Fibroblast of pulmonary artery (primary cell): ENCODE measurements at regions not wholly inside any gene's neighbourhood (a gene's known extent, or its start where the extent isn't known, plus 50 kb on each side); places are given as distances from the start of the nearest gene placed in this dataset.
"Not testable (repeated sequence)": the region's sequence is repeated elsewhere in the genome, so short reads cannot be mapped to it uniquely, and the experiment has no call there.

Source experiments
- DNase-seq: peaks from one replicate; pipeline ENCODE4 v3.0.0-alpha.2; 2010; ENCODE audit warnings: low read depth
- H3K4me3 ChIP-seq: replicated peaks from 2 replicates; pipeline ENCODE4 v1.5.1; 2011; ENCODE audit warnings: low read depth, mild to moderate bottlenecking, control low read depth, low read length, moderate library complexity
- TF ChIP-seq, protein P1 (sequence below): IDR thresholded peaks from 2 replicates; pipeline ENCODE4 v1.5.1; 2011; ENCODE audit warnings: mild to moderate bottlenecking, control low read depth, low read length, inconsistent platforms; ENCODE audit errors: missing control alignments

DNA sequence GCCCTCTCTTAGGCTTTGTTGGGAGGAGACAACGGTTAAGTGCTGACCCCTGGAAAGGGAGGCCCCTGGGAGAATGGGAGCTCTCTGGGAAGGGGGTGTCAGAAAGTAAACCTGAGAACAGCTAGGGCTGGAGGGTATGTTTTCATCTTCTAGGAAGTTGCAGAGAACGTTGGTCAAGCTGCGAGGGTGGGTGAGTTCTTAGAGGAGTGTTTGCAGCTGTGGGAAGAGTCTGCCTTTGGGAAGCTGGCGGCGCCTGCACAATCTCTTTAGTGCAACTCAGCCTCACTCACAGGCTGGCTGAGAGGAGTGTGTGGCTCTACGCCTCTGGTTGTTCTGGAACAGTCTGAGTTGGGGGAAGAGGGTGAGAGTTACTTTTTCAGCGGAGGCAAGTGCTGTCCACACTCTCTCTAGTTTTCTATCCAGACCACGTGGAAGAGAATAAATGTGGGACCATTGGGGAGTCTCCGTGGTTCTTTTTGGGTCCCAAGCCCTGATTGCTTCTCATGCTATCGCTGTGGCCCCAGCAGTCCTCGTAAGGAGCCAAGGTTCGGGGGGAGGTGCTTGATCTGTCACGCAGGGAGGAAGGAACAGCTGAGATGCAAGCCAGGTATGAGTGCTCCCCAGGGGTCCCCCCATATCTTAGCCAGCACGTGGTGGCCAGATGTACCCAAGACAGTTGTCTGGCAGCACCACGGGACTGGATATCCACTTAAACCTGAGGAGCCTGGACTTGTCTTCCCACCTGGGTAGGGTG lies 237.2 kb downstream of the BUB3 start:
- TF ChIP-seq, protein P1, sequence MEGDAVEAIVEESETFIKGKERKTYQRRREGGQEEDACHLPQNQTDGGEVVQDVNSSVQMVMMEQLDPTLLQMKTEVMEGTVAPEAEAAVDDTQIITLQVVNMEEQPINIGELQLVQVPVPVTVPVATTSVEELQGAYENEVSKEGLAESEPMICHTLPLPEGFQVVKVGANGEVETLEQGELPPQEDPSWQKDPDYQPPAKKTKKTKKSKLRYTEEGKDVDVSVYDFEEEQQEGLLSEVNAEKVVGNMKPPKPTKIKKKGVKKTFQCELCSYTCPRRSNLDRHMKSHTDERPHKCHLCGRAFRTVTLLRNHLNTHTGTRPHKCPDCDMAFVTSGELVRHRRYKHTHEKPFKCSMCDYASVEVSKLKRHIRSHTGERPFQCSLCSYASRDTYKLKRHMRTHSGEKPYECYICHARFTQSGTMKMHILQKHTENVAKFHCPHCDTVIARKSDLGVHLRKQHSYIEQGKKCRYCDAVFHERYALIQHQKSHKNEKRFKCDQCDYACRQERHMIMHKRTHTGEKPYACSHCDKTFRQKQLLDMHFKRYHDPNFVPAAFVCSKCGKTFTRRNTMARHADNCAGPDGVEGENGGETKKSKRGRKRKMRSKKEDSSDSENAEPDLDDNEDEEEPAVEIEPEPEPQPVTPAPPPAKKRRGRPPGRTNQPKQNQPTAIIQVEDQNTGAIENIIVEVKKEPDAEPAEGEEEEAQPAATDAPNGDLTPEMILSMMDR = no peak
- no peak overlapping the region for H3K4me3 ChIP-seq
- DNase-seq = no peak

DNA sequence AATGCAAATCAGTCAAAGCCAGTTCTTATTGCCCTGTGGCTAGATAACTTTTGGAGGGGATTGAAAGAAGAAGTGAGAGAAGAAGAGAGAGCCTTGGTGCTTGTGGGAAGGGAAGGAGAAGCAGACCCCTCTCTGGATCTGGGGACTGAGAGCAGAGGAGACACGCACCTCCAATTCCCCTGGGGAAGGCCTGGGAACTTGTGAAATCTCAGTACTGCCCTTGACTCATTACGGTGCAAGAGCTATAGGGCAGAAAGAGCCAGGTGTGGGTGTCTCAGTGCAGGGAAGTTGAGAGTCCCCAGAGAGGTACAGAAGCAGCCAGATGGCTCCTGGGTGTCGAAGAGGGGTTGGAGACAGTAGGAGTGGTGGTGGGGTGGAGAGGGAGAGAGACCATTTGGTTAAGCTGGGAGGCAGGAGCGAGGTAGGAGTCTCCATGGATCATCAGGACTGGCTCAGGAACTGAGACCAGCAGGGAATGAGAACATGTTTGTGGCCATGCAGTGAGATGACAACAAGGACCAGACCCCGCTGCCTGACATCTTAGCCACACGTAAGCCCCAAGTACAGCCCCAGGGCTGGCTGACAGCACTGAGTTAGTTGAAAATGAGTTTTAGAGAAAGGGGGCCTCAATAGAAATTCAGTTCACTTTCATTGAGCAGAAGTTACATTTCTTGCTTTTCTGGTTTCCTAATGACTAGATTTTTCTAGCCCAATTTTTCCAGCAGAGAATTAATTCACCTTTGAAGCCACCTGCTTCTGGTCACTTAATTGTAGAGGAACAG lies 238.2 kb downstream of the BUB3 start:
- TF ChIP-seq, protein P1 = no peak
- no peak for DNase-seq
- no peak overlapping the region for H3K4me3 ChIP-seq

DNA sequence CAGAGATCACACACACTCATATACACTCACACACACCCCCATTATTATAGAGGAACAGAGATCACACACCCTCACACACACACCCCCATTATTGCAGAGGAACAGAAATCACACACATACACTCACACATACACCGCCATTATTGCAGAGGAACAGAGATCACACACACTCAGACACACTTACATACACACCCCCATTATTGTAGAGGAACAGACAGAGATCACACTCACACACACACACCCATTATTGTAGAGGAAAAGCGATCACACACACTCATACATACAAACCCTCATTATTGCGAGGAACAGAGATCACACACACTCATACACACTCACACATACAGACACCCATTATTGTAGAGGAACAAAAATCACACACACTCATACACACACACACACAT lies 239.0 kb downstream of the BUB3 start:
- H3K4me3 ChIP-seq = no peak overlapping the region
- DNase-seq = no peak
- TF ChIP-seq, protein P1 = no peak

DNA sequence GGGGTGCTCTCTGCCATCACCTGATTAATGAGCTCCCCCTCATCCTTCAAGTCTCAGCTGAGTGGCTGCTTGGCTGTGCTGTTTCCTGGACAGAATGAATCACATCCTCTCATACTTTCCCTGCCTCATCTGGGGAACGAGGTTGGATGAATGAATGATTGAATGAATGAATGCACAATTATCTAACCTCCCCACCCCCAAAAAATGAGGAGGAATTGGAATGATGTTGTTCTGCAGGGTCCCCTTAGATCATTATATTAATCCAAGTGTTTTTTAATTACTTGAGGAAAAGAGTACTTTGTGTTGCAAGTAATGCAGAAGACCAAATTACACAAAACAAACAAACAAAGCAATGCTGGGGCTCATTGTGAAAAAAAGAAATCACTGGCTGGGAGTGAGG lies 240.2 kb downstream of the BUB3 start:
- DNase-seq = no peak
- no peak overlapping the region for H3K4me3 ChIP-seq
- TF ChIP-seq, protein P1 = no peak

DNA sequence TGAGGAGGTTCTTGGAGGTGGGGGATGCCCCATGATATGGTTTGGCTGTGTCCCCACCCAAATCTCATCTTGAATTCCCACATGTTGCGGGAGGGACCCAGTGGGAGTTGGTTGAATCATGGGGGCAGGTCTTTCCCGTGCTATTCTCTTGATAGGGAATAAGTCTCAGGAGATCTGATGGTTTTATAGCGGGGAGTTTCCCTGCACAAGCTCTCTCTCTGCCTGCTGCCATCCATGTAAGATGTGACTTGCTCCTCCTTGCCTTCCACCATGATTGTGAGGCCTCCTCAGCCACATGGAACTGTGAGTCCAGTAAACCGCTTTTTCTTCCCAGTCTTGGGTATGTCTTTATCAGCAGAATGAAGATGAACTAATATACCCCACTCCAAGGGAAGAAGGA lies 241.0 kb downstream of the BUB3 start:
- DNase-seq, H3K4me3 ChIP-seq: not testable (repeated sequence)

DNA sequence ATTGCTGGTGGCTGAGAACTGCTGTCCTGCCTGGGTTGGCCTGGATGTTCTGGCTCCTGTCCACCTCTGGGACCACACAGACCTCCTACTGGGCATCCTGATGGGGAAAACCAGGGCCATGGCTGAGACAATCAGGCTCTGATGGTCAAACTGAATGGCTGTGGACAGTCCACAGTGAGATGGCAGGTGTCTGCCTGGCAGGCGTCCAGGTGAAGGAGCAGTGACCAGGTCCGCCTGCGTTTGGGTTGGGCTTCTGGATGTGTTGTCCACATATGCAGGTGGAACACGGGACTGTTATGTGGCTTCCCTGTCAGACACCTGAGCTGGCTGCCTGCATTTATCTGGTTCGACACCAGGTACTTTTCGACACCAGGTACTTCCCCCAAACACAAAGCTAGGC lies 241.7 kb downstream of the BUB3 start:
- H3K4me3 ChIP-seq = no peak overlapping the region
- TF ChIP-seq, protein P1 = no peak
- no peak for DNase-seq

DNA sequence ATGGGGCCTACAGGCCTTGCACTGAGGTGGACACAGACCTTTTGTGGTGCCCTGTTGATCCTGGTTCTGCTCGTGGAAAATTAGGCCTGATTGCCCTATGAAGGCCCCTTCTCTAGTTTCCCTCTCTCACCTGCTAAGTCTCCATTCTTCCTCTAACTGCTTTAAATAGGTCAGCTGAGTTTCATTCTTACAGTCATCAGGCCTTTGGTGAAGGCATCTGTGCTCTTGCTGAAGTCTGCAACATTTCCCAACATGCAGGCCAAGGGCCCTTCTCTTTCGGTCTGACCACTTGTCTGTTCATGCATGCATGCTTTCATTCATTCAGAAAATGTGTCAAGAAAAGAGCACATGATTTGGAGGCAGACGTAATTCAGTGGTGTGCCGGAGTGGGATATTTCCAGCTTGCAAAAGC lies 244.0 kb downstream of the BUB3 start:
- H3K4me3 ChIP-seq = no peak overlapping the region
- TF ChIP-seq, protein P1 = no peak
- no peak for DNase-seq
